OCI-LY1 (cell line): ENCODE measurements at regions not wholly inside any gene's neighbourhood (a gene's known extent, or its start where the extent isn't known, plus 50 kb on each side); places are given as distances from the start of the nearest gene placed in this dataset.

ENCODE experiments used
- H2AFZ ChIP-seq: fragments of 200-600 bp; sonication (generic), shearing (Covaris generic); 2 replicates; pipeline ENCODE4 v1.6.0; 2014; ENCODE audit warnings: antibody characterized with exemption, mild to moderate bottlenecking, low read length
- H3F3A ChIP-seq: fragments of 200-600 bp; sonication (generic), shearing (Covaris generic); 2 replicates; pipeline ENCODE4 v1.6.0; 2014; ENCODE audit warnings: mild to moderate bottlenecking, antibody characterized with exemption, low read length, moderate library complexity; ENCODE audit not compliant: insufficient read depth
- H3K27ac ChIP-seq: fragments of 200-600 bp; sonication (generic); 2 replicates; pipeline ENCODE4 v1.5.1; 2014; ENCODE audit warnings: low read length, mixed run types, mild to moderate bottlenecking, low read depth; ENCODE audit not compliant: poor library complexity, severe bottlenecking
- H3K27me3 ChIP-seq: fragments of 200-600 bp; sonication (generic); 2 replicates; pipeline ENCODE4 v1.6.0; 2014; ENCODE audit warnings: antibody characterized with exemption, mild to moderate bottlenecking, low read length, moderate library complexity; ENCODE audit not compliant: insufficient read depth
- H3K36me3 ChIP-seq: fragments of 200-600 bp; sonication (generic); 2 replicates; pipeline ENCODE4 v1.6.1; 2014; ENCODE audit warnings: mild to moderate bottlenecking, antibody characterized with exemption, low read length, moderate library complexity, mixed read lengths; ENCODE audit not compliant: insufficient read depth
- H3K4me1 ChIP-seq: fragments of 200-600 bp; sonication (generic); 2 replicates; pipeline ENCODE4 v1.5.1; 2014; ENCODE audit warnings: mild to moderate bottlenecking, low read length, moderate library complexity; ENCODE audit not compliant: insufficient read depth, severe bottlenecking
- H3K4me2 ChIP-seq: fragments of 200-600 bp; sonication (generic), shearing (Covaris generic); 2 replicates; pipeline ENCODE4 v1.6.1; 2014; ENCODE audit warnings: low read length
- H3K4me3 ChIP-seq: fragments of 200-600 bp; sonication (generic); 2 replicates; pipeline ENCODE4 v1.5.1; 2014; ENCODE audit warnings: low read length, low read depth, mild to moderate bottlenecking, mixed read lengths; ENCODE audit not compliant: poor library complexity, severe bottlenecking
- H3K79me2 ChIP-seq: fragments of 200-600 bp; shearing (Covaris generic); 2 replicates; pipeline ENCODE4 v1.6.1; 2016; ENCODE audit warnings: mixed run types, low read length, mixed read lengths; ENCODE audit not compliant: insufficient read depth
- H3K9ac ChIP-seq: fragments of 200-600 bp; sonication (generic), shearing (Covaris generic); 2 replicates; pipeline ENCODE4 v1.6.1; 2014; ENCODE audit warnings: mild to moderate bottlenecking, low read length, mixed read lengths
- H3K9me2 ChIP-seq: fragments of 200-600 bp; sonication (generic), shearing (Covaris generic); 2 replicates; pipeline ENCODE4 v1.6.1; 2014; ENCODE audit warnings: low read depth, mild to moderate bottlenecking, low read length, mixed read lengths
- H3K9me3 ChIP-seq: fragments of 200-600 bp; shearing (Covaris generic); 2 replicates; pipeline ENCODE4 v1.6.1; 2014; ENCODE audit warnings: low read length, mixed read lengths
- H4K20me1 ChIP-seq: fragments of 200-600 bp; sonication (generic), shearing (Covaris generic); 2 replicates; pipeline ENCODE4 v1.6.0; 2016; ENCODE audit warnings: mild to moderate bottlenecking, low read length; ENCODE audit not compliant: insufficient read depth
- CTCF ChIP-seq: fragments of 200-600 bp; sonication (generic), shearing (Covaris generic); IDR thresholded peaks from 2 replicates; pipeline ENCODE4 v1.5.1; 2017; ENCODE audit warnings: mild to moderate bottlenecking, antibody characterized with exemption, low read length, moderate library complexity, mixed read lengths
- EZH2 ChIP-seq: fragments of 200-600 bp; sonication (generic), shearing (Covaris generic); IDR thresholded peaks from 2 replicates; pipeline ENCODE4 v1.8.0; 2017; ENCODE audit warnings: borderline replicate concordance, mixed run types, mild to moderate bottlenecking, antibody characterized with exemption, low read length, moderate library complexity, mixed read lengths

- TF ChIP-seq CTCF (no peak; the same call in 1 of the 2 replicates), EZH2 (no peak)
- no peak overlapping the region for H3K9ac ChIP-seq
- no peaks in the 10 kb centered on the region for H3K36me3 ChIP-seq
- H3K4me1 ChIP-seq, result no peaks in the 10 kb centered on the region
- H2AFZ ChIP-seq, result no peak overlapping the region
- H4K20me1 ChIP-seq, result no peaks in the 10 kb centered on the region
- no peak overlapping the region for H3K27ac ChIP-seq
- H3K9me2 ChIP-seq, result no peaks in the 10 kb centered on the region
- H3K9me3 ChIP-seq, result no peaks in the 10 kb centered on the region
- no peak overlapping the region for H3K4me2 ChIP-seq
- H3K4me3 ChIP-seq, result no peak overlapping the region
- H3K79me2 ChIP-seq, result no peaks in the 10 kb centered on the region
- H3F3A ChIP-seq, result no peaks in the 10 kb centered on the region
- no peaks in the 10 kb centered on the region for H3K27me3 ChIP-seq
Observed at GRCh38 chr7:18174996-18175395, 147.3 kb upstream of the PRPS1L1 start.

GRCh38 chr7:18175801-18176450, 148.3 kb upstream of the PRPS1L1 start:
- H3K36me3 ChIP-seq, result no peaks in the 10 kb centered on the region
- TF ChIP-seq CTCF, result no peak
- no peaks in the 10 kb centered on the region for H3K27me3 ChIP-seq
- H3K4me1 ChIP-seq, result no peaks in the 10 kb centered on the region
- H3K9ac ChIP-seq, result no peak overlapping the region
- H3K4me2 ChIP-seq, result no peak overlapping the region
- no peaks in the 10 kb centered on the region for H4K20me1 ChIP-seq
- H3K9me2 ChIP-seq, result no peaks in the 10 kb centered on the region
- H2AFZ ChIP-seq, result no peak overlapping the region
- no peak overlapping the region for H3K27ac ChIP-seq
- no peaks in the 10 kb centered on the region for H3K9me3 ChIP-seq
- no peaks in the 10 kb centered on the region for H3K79me2 ChIP-seq
- no peak overlapping the region for H3K4me3 ChIP-seq
- H3F3A ChIP-seq, result no peaks in the 10 kb centered on the region

GRCh38 chr7:18177129-18177814, 149.6 kb upstream of the PRPS1L1 start:
- H3K9me2 ChIP-seq, result no peaks in the 10 kb centered on the region
- no peak overlapping the region for H3K27ac ChIP-seq
- no peak overlapping the region for H2AFZ ChIP-seq
- H3K36me3 ChIP-seq, result no peaks in the 10 kb centered on the region
- H3K4me1 ChIP-seq, result no peaks in the 10 kb centered on the region
- H3F3A ChIP-seq, result no peaks in the 10 kb centered on the region
- no peak overlapping the region for H3K9ac ChIP-seq
- no peak overlapping the region for H3K4me2 ChIP-seq
- H3K79me2 ChIP-seq, result no peaks in the 10 kb centered on the region
- no peak overlapping the region for H3K4me3 ChIP-seq
- H4K20me1 ChIP-seq, result no peaks in the 10 kb centered on the region
- TF ChIP-seq EZH2 (no peak), CTCF (no peak)
- no peaks in the 10 kb centered on the region for H3K27me3 ChIP-seq
- H3K9me3 ChIP-seq, result no peaks in the 10 kb centered on the region
